HG03175 (cell line): ENCODE measurements at regions not wholly inside any gene's neighbourhood (a gene's known extent, or its start where the extent isn't known, plus 50 kb on each side); places are given as distances from the start of the nearest gene placed in this dataset.

Experiments used
- ATAC-seq: cut with Tn5 transposase; IDR thresholded peaks from one replicate; pipeline ENCODE4 v1.9.1; 2021; ENCODE audit warnings: mild to moderate bottlenecking, moderate library complexity; ENCODE audit not compliant: unreplicated experiment

GRCh38 chr4:119933606-119934005, 133.0 kb downstream of the MAD2L1 start:
- no peak for ATAC-seq

- no peak for ATAC-seq
Measured at GRCh38 chr4:119932277-119932676, 134.4 kb downstream of the MAD2L1 start.

GRCh38 chr4:119930546-119930945, 136.1 kb downstream of the MAD2L1 start:
- ATAC-seq, result no peak

- no peak for ATAC-seq
Measured at GRCh38 chr4:119921830-119922229, 144.8 kb downstream of the MAD2L1 start.

GRCh38 chr4:119906277-119906676, 160.4 kb downstream of the MAD2L1 start:
- ATAC-seq, result no peak

GRCh38 chr4:119898211-119898610, 168.4 kb downstream of the MAD2L1 start:
- no peak for ATAC-seq

- ATAC-seq, result no peak
Measured at GRCh38 chr4:119897260-119897659, 169.4 kb downstream of the MAD2L1 start.

GRCh38 chr4:119894650-119895208, 171.9 kb downstream of the MAD2L1 start:
- ATAC-seq, result no peak

- no peak for ATAC-seq
Measured at GRCh38 chr4:119873794-119874325, 192.8 kb downstream of the MAD2L1 start.

GRCh38 chr4:119873132-119873531, 193.5 kb downstream of the MAD2L1 start:
- no peak for ATAC-seq

GRCh38 chr4:119872371-119873016, 194.2 kb downstream of the MAD2L1 start:
- no peak for ATAC-seq

- no peak for ATAC-seq
Measured at GRCh38 chr4:119870856-119871255, 195.8 kb downstream of the MAD2L1 start.

- no peak for ATAC-seq
Measured at GRCh38 chr4:119865789-119866188, 200.9 kb downstream of the MAD2L1 start.

- no peak for ATAC-seq
Measured at GRCh38 chr4:119865389-119865788, 201.3 kb downstream of the MAD2L1 start.

- ATAC-seq, result no peak
Measured at GRCh38 chr4:119861731-119862130, 204.9 kb downstream of the MAD2L1 start.

GRCh38 chr4:119858176-119858575, 208.5 kb downstream of the MAD2L1 start:
- ATAC-seq, result no peak

- no peak for ATAC-seq
Measured at GRCh38 chr4:119854364-119854763, 212.3 kb downstream of the MAD2L1 start.

GRCh38 chr4:119851649-119852048, 215.0 kb downstream of the MAD2L1 start:
- no peak for ATAC-seq

GRCh38 chr4:119841361-119841760, 212.8 kb upstream of the PDE5A start:
- ATAC-seq, result peak; percentile 55

- no peak for ATAC-seq
Measured at GRCh38 chr4:119835613-119835910, 207.0 kb upstream of the PDE5A start.

GRCh38 chr4:119834906-119835612, 206.5 kb upstream of the PDE5A start:
- ATAC-seq, result no peak

GRCh38 chr4:119833611-119834010, 205.0 kb upstream of the PDE5A start:
- ATAC-seq, result no peak
